GM12878 (cell line): ENCODE measurements at regions not wholly inside any gene's neighbourhood (a gene's known extent, or its start where the extent isn't known, plus 50 kb on each side); places are given as distances from the start of the nearest gene placed in this dataset.

Experiments used
- CHD2 ChIP-seq: IDR thresholded peaks from 2 replicates; pipeline ENCODE4 v1.6.1; 2011; ENCODE audit warnings: low read depth, low read length, improper control_type of control experiment, borderline replicate concordance
- FOS ChIP-seq: IDR thresholded peaks from 3 replicates; pipeline ENCODE4 v1.6.1; 2011; ENCODE audit warnings: borderline replicate concordance; ENCODE audit not compliant: insufficient read length; ENCODE audit errors: extremely low read depth
- HCFC1 ChIP-seq: fragments of 150-350 bp; IDR thresholded peaks from 2 replicates; pipeline ENCODE4 v1.6.1; 2014; ENCODE audit warnings: low read length
- HDAC2 ChIP-seq: fragments of 200-600 bp; sonication (generic); IDR thresholded peaks from 2 replicates; pipeline ENCODE4 v1.6.1; 2017
- JUND ChIP-seq: IDR thresholded peaks from 2 replicates; pipeline ENCODE4 v1.6.1; 2012; ENCODE audit warnings: low read depth, mild to moderate bottlenecking, low read length, improper control_type of control experiment, moderate library complexity
- MTA3 ChIP-seq: IDR thresholded peaks from 2 replicates; pipeline ENCODE4 v1.6.1; 2012; ENCODE audit warnings: low read length, inconsistent platforms, borderline replicate concordance
- MXI1 ChIP-seq: fragments of 150-350 bp; IDR thresholded peaks from 2 replicates; pipeline ENCODE4 v1.6.1; 2011; ENCODE audit warnings: low read depth, mild to moderate bottlenecking, inconsistent platforms, low read length, improper control_type of control experiment
- POLR2AphosphoS2 ChIP-seq: IDR thresholded peaks from 2 replicates; pipeline ENCODE4 v1.6.1; 2011; ENCODE audit warnings: low read depth, mild to moderate bottlenecking, low read length, improper control_type of control experiment, moderate library complexity
- RELA ChIP-seq: fragments of 450-650 bp; IDR thresholded peaks from 2 replicates; pipeline ENCODE4 v1.8.0; 2014; ENCODE audit warnings: borderline replicate concordance; ENCODE audit not compliant: partially characterized antibody
- RFX5 ChIP-seq: IDR thresholded peaks from 2 replicates; pipeline ENCODE4 v1.6.1; 2011; ENCODE audit warnings: low read depth, low read length, improper control_type of control experiment
- ZSCAN29 ChIP-seq: fragments of 450-650 bp; IDR thresholded peaks from 2 replicates; pipeline ENCODE4 v1.6.1; 2017; ENCODE audit warnings: mild to moderate bottlenecking, moderate library complexity
- TF ChIP-seq, protein P1 (sequence below), 3 experiments: IDR thresholded peaks in 2 of 3; conservative IDR thresholded peaks in 1 of 3; 2 replicates each; pipeline ENCODE4 v1.5.1; 2011; ENCODE audit warnings: low read depth in 3 of 3, low read length in 3 of 3, mild to moderate bottlenecking in 3 of 3, control low read depth in 2 of 3, moderate library complexity in 2 of 3, inconsistent platforms in 1 of 3, mixed read lengths in 1 of 3; ENCODE audit not compliant: control insufficient read depth in 2 of 3, insufficient read depth in 1 of 3; ENCODE audit errors: extremely low read depth in 1 of 3

DNA sequence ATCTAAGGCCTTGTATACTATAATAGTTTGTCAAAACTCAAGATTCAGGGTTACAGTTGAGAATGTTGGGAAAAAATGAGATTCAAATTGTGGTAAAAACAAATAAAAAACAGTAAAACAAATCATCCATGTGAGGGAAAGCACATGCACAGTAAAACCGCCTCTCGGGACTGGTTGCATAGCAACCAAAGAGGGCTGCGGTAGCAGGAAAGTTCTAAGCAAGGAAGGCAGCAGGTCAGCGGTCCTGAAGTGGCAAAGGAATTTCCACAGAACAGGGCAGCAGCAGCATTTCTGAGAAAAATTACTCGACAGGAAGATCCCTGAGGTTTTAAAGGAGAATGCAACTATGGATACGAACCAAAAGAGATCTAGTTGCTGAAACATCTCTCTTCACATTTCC lies 93.7 kb downstream of the DYNAP start:
- TF ChIP-seq RFX5 (no peak), HDAC2 (no peak), MXI1 (no peak), POLR2AphosphoS2 (no peak), JUND (no peak), HCFC1 (no peak), FOS (no peak), CHD2 (no peak), ZSCAN29 (no peak), RELA (no peak), MTA3 (no peak)
- TF ChIP-seq, protein P1, sequence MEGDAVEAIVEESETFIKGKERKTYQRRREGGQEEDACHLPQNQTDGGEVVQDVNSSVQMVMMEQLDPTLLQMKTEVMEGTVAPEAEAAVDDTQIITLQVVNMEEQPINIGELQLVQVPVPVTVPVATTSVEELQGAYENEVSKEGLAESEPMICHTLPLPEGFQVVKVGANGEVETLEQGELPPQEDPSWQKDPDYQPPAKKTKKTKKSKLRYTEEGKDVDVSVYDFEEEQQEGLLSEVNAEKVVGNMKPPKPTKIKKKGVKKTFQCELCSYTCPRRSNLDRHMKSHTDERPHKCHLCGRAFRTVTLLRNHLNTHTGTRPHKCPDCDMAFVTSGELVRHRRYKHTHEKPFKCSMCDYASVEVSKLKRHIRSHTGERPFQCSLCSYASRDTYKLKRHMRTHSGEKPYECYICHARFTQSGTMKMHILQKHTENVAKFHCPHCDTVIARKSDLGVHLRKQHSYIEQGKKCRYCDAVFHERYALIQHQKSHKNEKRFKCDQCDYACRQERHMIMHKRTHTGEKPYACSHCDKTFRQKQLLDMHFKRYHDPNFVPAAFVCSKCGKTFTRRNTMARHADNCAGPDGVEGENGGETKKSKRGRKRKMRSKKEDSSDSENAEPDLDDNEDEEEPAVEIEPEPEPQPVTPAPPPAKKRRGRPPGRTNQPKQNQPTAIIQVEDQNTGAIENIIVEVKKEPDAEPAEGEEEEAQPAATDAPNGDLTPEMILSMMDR (IDR thresholded peaks at IDR 0.05 in 2 of 3, conservative IDR thresholded peaks at IDR 0.05 in 1 of 3; ENCODE audit: control insufficient read depth in 2 of 3, extremely low read depth in 1 of 3, insufficient read depth in 1 of 3, low read depth in 3 of 3, low read length in 3 of 3), result no peak
